Chondrocyte (in vitro differentiated cells): ENCODE measurements at regions not wholly inside any gene's neighbourhood (a gene's known extent, or its start where the extent isn't known, plus 50 kb on each side); places are given as distances from the start of the nearest gene placed in this dataset.

Experiments used
- DNase-seq: peaks from one replicate; pipeline ENCODE4 v3.0.0; 2021; ENCODE audit warnings: mixed read lengths, low spot score
- H3K27ac Mint-ChIP-seq: one replicate; pipeline ENCODE4 v1.8.0; 2021; ENCODE audit warnings: mild to moderate bottlenecking, moderate library complexity, mixed read lengths; ENCODE audit not compliant: unreplicated experiment
- H3K27me3 Mint-ChIP-seq: 2 replicates; pipeline ENCODE4 v1.8.0; 2021; ENCODE audit warnings: low read depth, mixed read lengths
- H3K36me3 Mint-ChIP-seq: 2 replicates; pipeline ENCODE4 v1.8.0; 2021; ENCODE audit warnings: low read depth, mixed read lengths
- H3K4me1 Mint-ChIP-seq: 2 replicates; pipeline ENCODE4 v1.8.0; 2021; ENCODE audit warnings: low read depth, mild to moderate bottlenecking, mixed read lengths
- H3K4me3 Mint-ChIP-seq: one replicate; pipeline ENCODE4 v1.8.0; 2021; ENCODE audit warnings: mild to moderate bottlenecking, moderate library complexity, mixed read lengths; ENCODE audit not compliant: unreplicated experiment
- H3K9me3 Mint-ChIP-seq: 2 replicates; pipeline ENCODE4 v1.8.0; 2021; ENCODE audit warnings: low read depth, mixed read lengths
- TF ChIP-seq, protein P1 (sequence below): fragments of 200-600 bp; sonication (generic); IDR thresholded peaks from 2 replicates; pipeline ENCODE4 v1.5.0; 2021; ENCODE audit warnings: antibody characterized with exemption, mild to moderate bottlenecking, moderate library complexity

DNA sequence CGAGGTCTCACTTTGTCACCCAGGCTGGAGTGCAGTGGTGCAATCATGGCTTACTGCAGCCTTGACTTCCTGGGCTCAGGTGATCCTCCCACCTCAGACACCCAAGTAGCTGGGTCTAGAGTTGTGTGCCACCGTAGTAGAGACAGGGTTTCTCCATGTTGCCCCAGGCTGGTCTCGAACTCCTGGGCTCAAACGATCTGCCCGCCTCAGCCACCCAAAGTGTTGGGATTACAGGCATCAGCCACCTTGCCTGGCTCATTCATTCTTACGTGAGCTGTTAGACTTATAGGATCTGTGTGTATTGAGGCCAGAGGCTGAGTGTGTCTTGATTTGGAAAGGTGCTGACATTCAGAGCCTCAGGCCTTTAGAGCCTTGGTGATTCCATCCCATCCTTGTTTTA, 128.1 kb downstream of the SLC25A47 start:
- no peak overlapping the region for H3K4me3 Mint-ChIP-seq
- DNase-seq: no peak
- H3K36me3 Mint-ChIP-seq: peaks cover 6% of the 10 kb centered on the region
- TF ChIP-seq, protein P1, sequence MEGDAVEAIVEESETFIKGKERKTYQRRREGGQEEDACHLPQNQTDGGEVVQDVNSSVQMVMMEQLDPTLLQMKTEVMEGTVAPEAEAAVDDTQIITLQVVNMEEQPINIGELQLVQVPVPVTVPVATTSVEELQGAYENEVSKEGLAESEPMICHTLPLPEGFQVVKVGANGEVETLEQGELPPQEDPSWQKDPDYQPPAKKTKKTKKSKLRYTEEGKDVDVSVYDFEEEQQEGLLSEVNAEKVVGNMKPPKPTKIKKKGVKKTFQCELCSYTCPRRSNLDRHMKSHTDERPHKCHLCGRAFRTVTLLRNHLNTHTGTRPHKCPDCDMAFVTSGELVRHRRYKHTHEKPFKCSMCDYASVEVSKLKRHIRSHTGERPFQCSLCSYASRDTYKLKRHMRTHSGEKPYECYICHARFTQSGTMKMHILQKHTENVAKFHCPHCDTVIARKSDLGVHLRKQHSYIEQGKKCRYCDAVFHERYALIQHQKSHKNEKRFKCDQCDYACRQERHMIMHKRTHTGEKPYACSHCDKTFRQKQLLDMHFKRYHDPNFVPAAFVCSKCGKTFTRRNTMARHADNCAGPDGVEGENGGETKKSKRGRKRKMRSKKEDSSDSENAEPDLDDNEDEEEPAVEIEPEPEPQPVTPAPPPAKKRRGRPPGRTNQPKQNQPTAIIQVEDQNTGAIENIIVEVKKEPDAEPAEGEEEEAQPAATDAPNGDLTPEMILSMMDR: no peak
- peaks cover 8% of the 10 kb centered on the region for H3K4me1 Mint-ChIP-seq
- H3K9me3 Mint-ChIP-seq: peaks cover 3% of the 10 kb centered on the region
- no peaks in the 10 kb centered on the region for H3K27me3 Mint-ChIP-seq
- no peak overlapping the region for H3K27ac Mint-ChIP-seq

GRCh38 chr14:100453930-100454329, 130.8 kb downstream of the SLC25A47 start:
- DNase-seq: no peak
- peaks cover 21% of the 10 kb centered on the region for H3K4me1 Mint-ChIP-seq
- TF ChIP-seq, protein P1: no peak
- H3K9me3 Mint-ChIP-seq: peaks cover 3% of the 10 kb centered on the region
- no peaks in the 10 kb centered on the region for H3K27me3 Mint-ChIP-seq
- H3K27ac Mint-ChIP-seq: no peak overlapping the region
- H3K4me3 Mint-ChIP-seq: no peak overlapping the region
- peaks cover 4% of the 10 kb centered on the region for H3K36me3 Mint-ChIP-seq

DNA sequence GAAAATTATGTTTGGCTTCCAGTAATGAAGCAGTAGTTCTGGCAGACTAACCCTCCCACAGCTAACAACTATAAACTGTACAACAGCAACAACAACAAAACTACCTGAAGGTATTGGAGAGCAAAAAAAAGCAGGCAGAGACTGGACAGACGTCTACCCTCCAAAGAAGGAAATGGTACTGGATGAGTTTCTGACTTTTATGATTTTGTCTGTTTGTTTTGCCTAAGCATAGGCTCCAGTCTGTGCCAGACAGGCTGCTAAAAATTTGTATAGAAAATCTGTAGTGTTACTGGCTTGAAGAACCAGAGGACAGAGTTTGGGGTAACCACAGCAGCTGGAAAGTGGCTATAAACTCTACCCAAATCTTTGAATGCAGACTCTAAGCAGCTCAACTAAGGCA, 131.3 kb downstream of the SLC25A47 start:
- TF ChIP-seq, protein P1: no peak
- H3K36me3 Mint-ChIP-seq: peaks cover 4% of the 10 kb centered on the region
- no peaks in the 10 kb centered on the region for H3K27me3 Mint-ChIP-seq
- no peak overlapping the region for H3K27ac Mint-ChIP-seq
- peaks cover 26% of the 10 kb centered on the region for H3K4me1 Mint-ChIP-seq
- peaks cover 3% of the 10 kb centered on the region for H3K9me3 Mint-ChIP-seq
- DNase-seq: no peak
- no peak overlapping the region for H3K4me3 Mint-ChIP-seq

DNA sequence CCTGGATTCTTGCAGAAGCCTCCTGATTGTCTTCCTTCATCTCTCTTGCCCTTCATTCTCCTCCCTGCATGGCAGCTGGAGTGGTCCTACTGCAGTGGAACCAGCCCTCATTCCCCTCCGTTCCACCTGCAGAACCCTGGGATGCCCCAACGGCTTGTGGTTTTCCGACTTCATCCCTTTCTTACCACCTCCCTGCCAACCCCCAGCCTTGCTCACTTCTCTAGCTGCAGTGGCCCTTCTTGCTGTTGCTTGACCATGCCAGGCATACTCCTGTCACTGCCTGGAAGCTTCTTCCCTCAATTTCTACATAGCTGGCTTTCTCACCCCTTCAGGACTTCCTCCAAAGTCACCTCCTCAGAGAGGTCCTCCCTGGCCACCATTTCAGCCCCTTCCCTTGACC, 123.3 kb downstream of the BEGAIN start:
- Mint-ChIP-seq H3K36me3 (peaks cover 2% of the 10 kb centered on the region), H3K4me1 (peaks cover 30% of the 10 kb centered on the region), H3K4me3 (no peak overlapping the region), H3K9me3 (no peaks in the 10 kb centered on the region), H3K27ac (no peak overlapping the region), H3K27me3 (no peaks in the 10 kb centered on the region)
- DNase-seq: no peak
- TF ChIP-seq, protein P1: no peak

DNA sequence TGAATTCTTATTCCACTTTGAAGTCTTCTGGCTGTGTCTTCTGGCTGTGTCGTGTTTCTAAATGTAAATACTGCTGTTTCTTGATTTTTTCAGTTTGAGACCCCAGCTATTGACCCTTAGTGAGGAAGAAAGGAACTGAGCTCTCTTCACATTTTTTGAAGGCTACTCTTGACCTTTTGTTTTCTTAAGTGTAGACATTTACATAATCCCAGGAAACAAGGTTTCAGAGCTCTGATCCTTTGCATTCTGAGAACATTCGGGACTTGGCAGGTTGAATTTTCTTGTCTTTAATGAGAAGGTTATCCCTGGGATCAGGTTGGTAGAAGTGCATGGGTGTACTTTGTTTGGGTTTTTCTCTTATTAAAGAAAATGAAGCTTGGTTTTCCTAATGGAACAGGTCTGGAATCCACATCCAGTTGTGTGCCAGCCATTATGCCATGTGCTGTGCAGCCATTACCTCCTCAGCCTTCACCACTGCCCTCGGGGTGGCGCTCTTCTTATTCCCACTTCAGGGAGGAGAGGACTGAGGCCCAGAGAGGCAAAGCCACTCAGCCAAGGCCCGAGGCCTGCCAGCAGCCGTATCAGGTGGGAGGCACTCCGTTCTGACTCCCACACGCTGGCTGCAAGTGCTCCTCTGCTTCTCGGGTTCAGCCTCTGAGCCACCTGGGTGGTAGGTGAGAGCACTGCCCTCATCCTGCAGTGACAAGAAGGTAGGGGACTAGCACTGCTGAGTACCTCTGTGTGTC, 120.9 kb downstream of the BEGAIN start:
- H3K4me3 Mint-ChIP-seq: no peak overlapping the region

More for the DNA sequence above, 120.9 kb downstream of the BEGAIN start:
- no peaks in the 10 kb centered on the region for H3K27me3 Mint-ChIP-seq
- H3K36me3 Mint-ChIP-seq: peaks cover 8% of the 10 kb centered on the region
- no peaks in the 10 kb centered on the region for H3K9me3 Mint-ChIP-seq
- no peak for DNase-seq
- H3K27ac Mint-ChIP-seq: no peak overlapping the region
- TF ChIP-seq, protein P1: no peak
- H3K4me1 Mint-ChIP-seq: peaks cover 26% of the 10 kb centered on the region
